CD14-positive monocyte (primary cell): ENCODE measurements at regions not wholly inside any gene's neighbourhood (a gene's known extent, or its start where the extent isn't known, plus 50 kb on each side); places are given as distances from the start of the nearest gene placed in this dataset.

ENCODE experiments used
- DNase-seq, 3 donors: peaks; one replicate each; pipeline ENCODE4 v3.0.0-alpha.2; 2011 to 2022
- H2AFZ ChIP-seq: 2 replicates; pipeline ENCODE4 v1.6.0; 2012; ENCODE audit warnings: mild to moderate bottlenecking, low read depth, low read length, inconsistent platforms; ENCODE audit not compliant: insufficient read depth, poor library complexity, severe bottlenecking
- H3K27ac ChIP-seq, 2 donors: 1 replicate in 1 of 2; 2 replicates in 1 of 2; pipeline ENCODE4 v1.5.1; 2012 to 2013; ENCODE audit warnings: low read length in 2 of 2, control low read depth in 1 of 2, inconsistent platforms in 1 of 2, low read depth in 1 of 2, mild to moderate bottlenecking in 1 of 2
- H3K27me3 ChIP-seq, 2 donors: one replicate each; pipeline versions ENCODE4 v1.6.0 to v1.6.1; 2011 to 2013; ENCODE audit warnings: low read length in 2 of 2; ENCODE audit not compliant: control insufficient read depth in 2 of 2, insufficient read depth in 2 of 2
- H3K36me3 ChIP-seq, 2 donors: replicated peaks in 1 of 2; 1 replicate in 1 of 2; 2 replicates in 1 of 2; pipeline versions ENCODE4 v1.5.1 to v1.6.1; 2012 to 2013; ENCODE audit warnings: low read length in 2 of 2, control low read depth in 1 of 2, inconsistent platforms in 1 of 2, mild to moderate bottlenecking in 1 of 2; ENCODE audit not compliant: insufficient read depth in 2 of 2, control insufficient read depth in 1 of 2
- H3K4me1 ChIP-seq, 2 donors: 1 replicate in 1 of 2; 2 replicates in 1 of 2; pipeline versions ENCODE4 v1.5.1 to v1.6.1; 2012 to 2013; ENCODE audit warnings: low read length in 2 of 2, control low read depth in 1 of 2, inconsistent platforms in 1 of 2, mild to moderate bottlenecking in 1 of 2, moderate library complexity in 1 of 2; ENCODE audit not compliant: insufficient read depth in 2 of 2, control insufficient read depth in 1 of 2
- H3K4me2 ChIP-seq: replicated peaks from 2 replicates; pipeline ENCODE3; 2012; ENCODE audit warnings: low read length, moderate library complexity, mild to moderate bottlenecking; ENCODE audit not compliant: poor library complexity, severe bottlenecking; ENCODE audit errors: extremely low read depth
- H3K4me3 ChIP-seq, 3 experiments: fragments of 200-600 bp in 1 of 3; sonication (generic) in 1 of 3; replicated peaks in 1 of 3; 1 replicate in 2 of 3; 2 replicates in 1 of 3; pipeline ENCODE4 v1.5.1; 2011 to 2013; ENCODE audit warnings: low read length in 3 of 3, mild to moderate bottlenecking in 3 of 3, control low read depth in 2 of 3, low read depth in 2 of 3, inconsistent platforms in 1 of 3, moderate library complexity in 1 of 3
- H3K79me2 ChIP-seq: 2 replicates; pipeline ENCODE4 v1.6.0; 2012; ENCODE audit warnings: mild to moderate bottlenecking, control low read depth, inconsistent platforms, low read length, moderate library complexity; ENCODE audit not compliant: insufficient read depth
- H3K9ac ChIP-seq: 2 replicates; pipeline ENCODE4 v1.6.0; 2017; ENCODE audit warnings: low read length, mild to moderate bottlenecking; ENCODE audit not compliant: insufficient read depth, poor library complexity, severe bottlenecking
- H3K9me3 ChIP-seq, 2 donors: replicated peaks in 1 of 2; 1 replicate in 1 of 2; 2 replicates in 1 of 2; pipeline versions ENCODE4 v1.5.1 to v1.6.1; 2012 to 2013; ENCODE audit warnings: low read length in 2 of 2, control low read depth in 1 of 2; ENCODE audit not compliant: control insufficient read depth in 1 of 2, insufficient read depth in 1 of 2
- H4K20me1 ChIP-seq: 2 replicates; pipeline ENCODE4 v1.6.0; 2012; ENCODE audit warnings: mild to moderate bottlenecking, low read length, control low read depth, moderate library complexity; ENCODE audit not compliant: insufficient read depth
- H3K27ac Mint-ChIP-seq, 7 donors: one replicate each; pipeline ENCODE4 v1.8.0; 2020; ENCODE audit warnings: mild to moderate bottlenecking in 7 of 7, mixed read lengths in 7 of 7, moderate library complexity in 6 of 7, inconsistent platforms in 2 of 7
- H3K27me3 Mint-ChIP-seq, 3 donors: one replicate each; pipeline ENCODE4 v1.8.0; 2021 to 2022; ENCODE audit warnings: low read depth in 3 of 3, mild to moderate bottlenecking in 3 of 3, mixed read lengths in 3 of 3, moderate library complexity in 3 of 3, inconsistent platforms in 1 of 3
- H3K36me3 Mint-ChIP-seq, 2 donors: one replicate each; pipeline ENCODE4 v1.8.0; 2020; ENCODE audit warnings: mixed read lengths in 2 of 2, inconsistent platforms in 1 of 2, mild to moderate bottlenecking in 1 of 2
- H3K4me1 Mint-ChIP-seq: one replicate; pipeline ENCODE4 v1.8.0; 2020; ENCODE audit warnings: mild to moderate bottlenecking, mixed read lengths
- H3K4me3 Mint-ChIP-seq, 2 donors: one replicate each; pipeline ENCODE4 v1.8.0; 2020; ENCODE audit warnings: mild to moderate bottlenecking in 2 of 2, mixed read lengths in 2 of 2, moderate library complexity in 1 of 2
- H3K9me3 Mint-ChIP-seq, 7 donors: one replicate each; pipeline ENCODE4 v1.8.0; 2020 to 2022; ENCODE audit warnings: mixed read lengths in 7 of 7, mild to moderate bottlenecking in 6 of 7, moderate library complexity in 6 of 7, inconsistent platforms in 2 of 7
- CTCF ChIP-seq: fragments of 200-600 bp; IDR thresholded peaks from one replicate; pipeline ENCODE4 v1.8.0; 2022; ENCODE audit warnings: antibody characterized with exemption, mild to moderate bottlenecking
- WGBS: methylation state at CpG from one replicate; pipeline ENCODE4 v1.1.5; 2013; ENCODE audit warnings: missing lambda C conversion rate; ENCODE audit not compliant: insufficient coverage; 5-methylcytosine and 5-hydroxymethylcytosine counted together
- intact Hi-C, 2 donors: fragments of 100-400 bp; cut with micrococcal nuclease; formaldehyde crosslinking; loops; one replicate each; pipeline versions ENCODE4 v1.15.0 to v1.15.1; 2023

- WGBS: 9% methylated on average over 1 of the region's 2 CpGs
These were observed 368.5 kb upstream of the STAC start for GRCh38 chr3:36011791-36012190.

GRCh38 chr3:36013425-36013824 lies 366.9 kb upstream of the STAC start:
- Mint-ChIP-seq H3K9me3 (peaks cover 0 to 7% (median 3%) of the 10 kb centered on the region in 7 donors), H3K4me3 (no peak overlapping the region), H3K36me3 (no peaks in the 10 kb centered on the region), H3K4me1 (no peaks in the 10 kb centered on the region), H3K27me3 (no peaks in the 10 kb centered on the region), H3K27ac (no peak overlapping the region)
- H3K27ac ChIP-seq: no peak overlapping the region
- H2AFZ ChIP-seq: no peak overlapping the region
- DNase-seq: no peak
- H3K4me1 ChIP-seq: no peaks in the 10 kb centered on the region
- no peak overlapping the region for H3K4me2 ChIP-seq
- H3K79me2 ChIP-seq: no peaks in the 10 kb centered on the region
- intact Hi-C loops: no loop called here
- WGBS: no CpG with 5 or more reads among the region's 1 CpG
- no peak overlapping the region for H3K9ac ChIP-seq
- H3K9me3 ChIP-seq: peaks cover 0 to 1% of the 10 kb centered on the region in 2 donors
- H3K27me3 ChIP-seq: no peaks in the 10 kb centered on the region
- no peak for TF ChIP-seq CTCF
- H3K36me3 ChIP-seq: no peaks in the 10 kb centered on the region
- no peak overlapping the region for H3K4me3 ChIP-seq
- H4K20me1 ChIP-seq: no peaks in the 10 kb centered on the region

More at GRCh38 chr3:36011791-36012190, 368.5 kb upstream of the STAC start:
- Histone ChIP-seq H3K27ac (no peak overlapping the region), H2AFZ (no peak overlapping the region), H3K4me2 (no peak overlapping the region), H3K4me3 (no peak overlapping the region), H3K27me3 (no peaks in the 10 kb centered on the region), H3K79me2 (no peaks in the 10 kb centered on the region), H3K9me3 (peaks cover 0 to 3% of the 10 kb centered on the region in 2 donors), H3K4me1 (no peaks in the 10 kb centered on the region), H3K36me3 (no peaks in the 10 kb centered on the region), H3K9ac (no peak overlapping the region), H4K20me1 (no peaks in the 10 kb centered on the region)
- Mint-ChIP-seq H3K36me3 (no peaks in the 10 kb centered on the region), H3K27me3 (no peaks in the 10 kb centered on the region), H3K4me3 (no peak overlapping the region), H3K4me1 (no peaks in the 10 kb centered on the region), H3K9me3 (peaks cover 0 to 13% (median 3%) of the 10 kb centered on the region in 7 donors), H3K27ac (no peak overlapping the region)
- intact Hi-C loops: no loop called here
- no peak for TF ChIP-seq CTCF
- DNase-seq: no peak
